KMS-11 (cell line): ENCODE measurements at regions not wholly inside any gene's neighbourhood (a gene's known extent, or its start where the extent isn't known, plus 50 kb on each side); places are given as distances from the start of the nearest gene placed in this dataset.

Experiments used
- H2AFZ ChIP-seq: fragments of 200-600 bp; sonication (generic); 2 replicates; pipeline ENCODE4 v1.6.1; 2016; ENCODE audit warnings: antibody characterized with exemption, mixed run types, low read depth
- H3K27ac ChIP-seq: fragments of 200-600 bp; sonication (generic); 2 replicates; pipeline ENCODE4 v1.6.1; 2016; ENCODE audit warnings: mild to moderate bottlenecking, mixed run types
- H3K27me3 ChIP-seq: fragments of 200-600 bp; sonication (generic); 2 replicates; pipeline ENCODE4 v1.6.1; 2017; ENCODE audit warnings: mild to moderate bottlenecking, low read depth, mixed run types, moderate library complexity; ENCODE audit not compliant: insufficient read depth
- H3K36me3 ChIP-seq: fragments of 200-600 bp; sonication (generic); 2 replicates; pipeline ENCODE4 v1.6.1; 2017; ENCODE audit warnings: mild to moderate bottlenecking, mixed run types; ENCODE audit not compliant: insufficient read depth
- H3K4me1 ChIP-seq: fragments of 200-600 bp; sonication (generic); 2 replicates; pipeline ENCODE4 v1.6.1; 2016; ENCODE audit warnings: mild to moderate bottlenecking, low read depth, mixed run types; ENCODE audit not compliant: poor library complexity, severe bottlenecking
- H3K4me2 ChIP-seq: fragments of 200-600 bp; sonication (generic); 2 replicates; pipeline ENCODE4 v1.7.0; 2016; ENCODE audit warnings: mild to moderate bottlenecking, mixed run types
- H3K4me3 ChIP-seq: fragments of 200-600 bp; sonication (generic); IDR thresholded peaks from 2 replicates; pipeline ENCODE4 v1.6.1; 2017; ENCODE audit warnings: low read depth, low read length, mixed read lengths; ENCODE audit not compliant: insufficient read depth
- H3K79me2 ChIP-seq: fragments of 200-600 bp; sonication (generic); 2 replicates; pipeline ENCODE4 v1.6.1; 2016; ENCODE audit warnings: low read depth, mixed run types; ENCODE audit not compliant: insufficient read depth
- H3K9ac ChIP-seq: fragments of 200-600 bp; sonication (generic); 2 replicates; pipeline ENCODE4 v1.6.1; 2016; ENCODE audit warnings: mild to moderate bottlenecking, mixed run types
- H4K20me1 ChIP-seq: fragments of 200-600 bp; sonication (generic); 2 replicates; pipeline ENCODE4 v1.6.1; 2016; ENCODE audit warnings: mild to moderate bottlenecking, mixed run types; ENCODE audit not compliant: insufficient read depth
- TF ChIP-seq, protein P1 (sequence below): fragments of 200-600 bp; sonication (generic); conservative IDR thresholded peaks from 2 replicates; pipeline ENCODE4 v1.6.1; 2017; ENCODE audit warnings: low read depth, mild to moderate bottlenecking, antibody characterized with exemption, low read length, moderate library complexity, mixed read lengths

DNA sequence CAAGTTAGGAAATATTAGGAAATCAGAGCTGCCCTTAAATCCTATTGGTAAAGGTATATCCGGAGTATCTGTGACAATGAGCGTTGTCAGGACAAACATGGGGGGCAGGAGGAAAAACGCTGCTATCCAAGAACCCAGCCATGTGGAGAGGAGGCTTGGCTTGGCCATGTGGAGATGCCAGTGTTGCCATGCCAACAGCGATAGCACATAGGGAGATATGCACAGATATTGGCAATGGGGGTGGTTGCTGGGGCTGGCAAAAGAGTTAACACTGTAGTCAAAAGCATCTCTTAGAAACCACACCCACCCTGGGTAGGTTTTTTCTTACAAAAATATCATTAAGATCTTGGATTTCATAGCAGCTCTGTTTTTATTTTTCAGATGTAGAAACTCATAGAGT, 106.4 kb upstream of the ASTN2 start:
- H3K4me2 ChIP-seq = no peak overlapping the region
- TF ChIP-seq, protein P1, sequence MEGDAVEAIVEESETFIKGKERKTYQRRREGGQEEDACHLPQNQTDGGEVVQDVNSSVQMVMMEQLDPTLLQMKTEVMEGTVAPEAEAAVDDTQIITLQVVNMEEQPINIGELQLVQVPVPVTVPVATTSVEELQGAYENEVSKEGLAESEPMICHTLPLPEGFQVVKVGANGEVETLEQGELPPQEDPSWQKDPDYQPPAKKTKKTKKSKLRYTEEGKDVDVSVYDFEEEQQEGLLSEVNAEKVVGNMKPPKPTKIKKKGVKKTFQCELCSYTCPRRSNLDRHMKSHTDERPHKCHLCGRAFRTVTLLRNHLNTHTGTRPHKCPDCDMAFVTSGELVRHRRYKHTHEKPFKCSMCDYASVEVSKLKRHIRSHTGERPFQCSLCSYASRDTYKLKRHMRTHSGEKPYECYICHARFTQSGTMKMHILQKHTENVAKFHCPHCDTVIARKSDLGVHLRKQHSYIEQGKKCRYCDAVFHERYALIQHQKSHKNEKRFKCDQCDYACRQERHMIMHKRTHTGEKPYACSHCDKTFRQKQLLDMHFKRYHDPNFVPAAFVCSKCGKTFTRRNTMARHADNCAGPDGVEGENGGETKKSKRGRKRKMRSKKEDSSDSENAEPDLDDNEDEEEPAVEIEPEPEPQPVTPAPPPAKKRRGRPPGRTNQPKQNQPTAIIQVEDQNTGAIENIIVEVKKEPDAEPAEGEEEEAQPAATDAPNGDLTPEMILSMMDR = no peak
- no peaks in the 10 kb centered on the region for H3K4me1 ChIP-seq
- no peak overlapping the region for H3K27ac ChIP-seq
- no peaks in the 10 kb centered on the region for H3K79me2 ChIP-seq
- no peaks in the 10 kb centered on the region for H3K36me3 ChIP-seq
- no peak overlapping the region for H2AFZ ChIP-seq
- H3K4me3 ChIP-seq = no peak overlapping the region
- no peaks in the 10 kb centered on the region for H3K27me3 ChIP-seq
- no peak overlapping the region for H3K9ac ChIP-seq
- no peaks in the 10 kb centered on the region for H4K20me1 ChIP-seq

DNA sequence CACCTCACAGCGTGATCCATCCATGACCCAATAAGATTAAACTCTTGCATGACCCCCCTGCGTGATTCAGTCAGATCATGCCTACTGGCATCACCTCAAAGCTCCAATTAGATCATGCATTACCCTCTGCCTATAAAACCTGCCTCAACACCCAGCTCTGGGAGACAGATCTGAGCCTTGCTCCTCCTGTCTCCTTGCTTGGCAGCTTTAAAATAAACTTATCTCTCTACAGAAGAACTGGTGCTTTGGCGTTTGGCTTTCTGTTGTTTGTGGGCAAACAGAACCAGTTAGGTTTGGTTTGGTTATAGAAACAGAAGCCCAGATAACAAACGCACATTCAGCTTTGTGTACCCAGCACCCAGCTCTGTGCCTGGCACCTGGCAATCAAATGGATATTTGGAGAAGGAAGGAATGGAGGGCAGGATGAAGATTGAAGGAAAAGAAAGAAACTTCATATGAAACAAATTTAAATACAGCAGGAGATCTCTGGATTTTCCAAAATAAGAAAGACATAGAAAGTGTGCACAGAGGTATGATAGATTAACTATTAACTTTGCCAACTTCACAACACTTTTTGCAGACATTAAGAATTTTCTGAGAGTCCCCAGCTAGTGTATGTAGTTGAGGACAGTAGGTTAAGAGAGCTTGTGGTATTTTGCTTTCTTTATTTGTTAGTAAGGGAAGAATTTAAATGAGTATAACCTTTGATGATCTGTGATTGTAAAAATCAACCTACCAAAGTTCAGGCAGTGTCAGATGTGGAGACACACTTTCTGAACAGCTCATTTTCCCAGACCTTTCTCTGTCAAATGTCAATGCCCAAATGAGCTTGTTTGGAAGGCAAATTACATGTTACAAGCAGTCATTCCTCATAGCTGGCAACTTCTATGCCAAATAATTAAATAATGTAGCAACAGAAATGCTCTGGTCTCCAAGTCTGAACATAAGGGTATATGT, 102.1 kb upstream of the ASTN2 start:
- H3K4me2 ChIP-seq = no peak overlapping the region
- H3K79me2 ChIP-seq = no peaks in the 10 kb centered on the region
- TF ChIP-seq, protein P1 = no peak

DNA sequence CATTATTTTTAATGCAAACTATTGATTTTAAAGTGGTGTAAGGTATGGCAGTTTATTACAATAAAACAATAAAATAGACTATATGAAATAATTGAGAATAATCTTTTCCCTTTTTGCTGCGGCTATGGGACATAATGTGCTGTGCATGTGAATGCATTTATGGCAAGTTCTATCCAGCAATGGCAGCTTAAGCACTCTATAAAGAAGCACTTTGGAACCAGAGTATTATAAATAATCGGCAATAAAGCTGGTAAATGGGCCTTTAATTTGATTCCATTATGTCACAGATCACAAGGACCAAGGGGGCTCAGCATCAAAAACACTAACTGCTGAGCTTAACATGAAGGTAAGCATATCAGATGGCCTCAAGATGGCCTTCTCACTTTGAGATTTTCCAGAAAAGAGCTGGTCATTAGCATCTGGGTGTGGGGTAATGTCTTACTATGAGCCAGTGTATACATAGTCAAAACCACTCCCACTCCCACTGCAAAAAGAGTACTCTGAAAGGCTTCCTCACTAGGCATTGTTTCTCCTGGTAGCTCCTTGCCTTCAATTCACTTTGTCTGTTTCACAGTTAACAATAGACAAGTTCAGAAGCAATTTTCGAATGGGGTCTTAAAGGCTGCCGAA, 97.1 kb upstream of the ASTN2 start:
- Histone ChIP-seq H3K4me2 (no peak overlapping the region), H3K4me1 (no peaks in the 10 kb centered on the region), H3K79me2 (no peaks in the 10 kb centered on the region), H3K27ac (no peak overlapping the region), H4K20me1 (no peaks in the 10 kb centered on the region), H3K36me3 (no peaks in the 10 kb centered on the region), H3K9ac (no peak overlapping the region), H3K4me3 (no peak overlapping the region), H2AFZ (no peak overlapping the region), H3K27me3 (no peaks in the 10 kb centered on the region)
- TF ChIP-seq, protein P1 = no peak

More for the DNA sequence above, 102.1 kb upstream of the ASTN2 start:
- no peaks in the 10 kb centered on the region for H3K27me3 ChIP-seq
- no peak overlapping the region for H3K4me3 ChIP-seq
- no peaks in the 10 kb centered on the region for H4K20me1 ChIP-seq
- no peaks in the 10 kb centered on the region for H3K36me3 ChIP-seq
- no peak overlapping the region for H2AFZ ChIP-seq
- H3K4me1 ChIP-seq = no peaks in the 10 kb centered on the region
- H3K27ac ChIP-seq = no peak overlapping the region
- no peak overlapping the region for H3K9ac ChIP-seq

DNA sequence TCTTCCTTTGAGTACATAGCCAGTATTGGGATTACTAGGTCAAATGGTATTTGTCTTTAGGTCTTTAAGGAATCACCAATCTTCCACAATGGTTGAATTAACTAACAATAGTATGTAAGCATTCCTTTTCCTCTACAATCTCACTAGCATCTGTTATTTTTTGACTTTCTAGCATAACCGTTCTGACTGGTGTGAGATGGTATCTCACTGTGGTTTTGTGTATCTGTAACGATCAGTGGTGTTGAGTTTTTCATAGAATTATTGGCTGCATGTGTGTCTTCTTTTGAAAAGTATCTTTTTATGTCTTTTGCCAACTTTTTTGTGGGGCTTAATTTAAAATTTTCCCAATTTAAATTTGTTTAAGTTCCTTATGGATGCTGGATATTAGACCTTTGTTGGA, 81.5 kb upstream of the ASTN2 start:
- H3K4me2 ChIP-seq = no peak overlapping the region
- TF ChIP-seq, protein P1 = no peak
- H3K79me2 ChIP-seq = no peaks in the 10 kb centered on the region
- no peaks in the 10 kb centered on the region for H3K27me3 ChIP-seq
- H3K9ac ChIP-seq = no peak overlapping the region
- H3K27ac ChIP-seq = no peak overlapping the region
- H3K4me1 ChIP-seq = peaks cover 4% of the 10 kb centered on the region
- no peak overlapping the region for H3K4me3 ChIP-seq
- H4K20me1 ChIP-seq = no peaks in the 10 kb centered on the region
- H2AFZ ChIP-seq = no peak overlapping the region
- H3K36me3 ChIP-seq = no peaks in the 10 kb centered on the region
